ENCODE measurements at regions not wholly inside any gene's neighbourhood (a gene's known extent, or its start where the extent isn't known, plus 50 kb on each side); places are given as distances from the start of the nearest gene placed in this dataset.

GRCh38 chr10:58016614-58017013 lies 251.1 kb downstream of the IPMK start:
- H3K27me3 Mint-ChIP-seq, result no peaks in the 10 kb centered on the region
- H3K9me3 Mint-ChIP-seq, result no peaks in the 10 kb centered on the region
- no peak overlapping the region for H3K4me3 Mint-ChIP-seq
- no peak for DNase-seq (ENCODE audit: extremely low spot score, unreplicated experiment)
- no peaks in the 10 kb centered on the region for H3K4me1 Mint-ChIP-seq (ENCODE audit: unreplicated experiment)
- H3K27ac Mint-ChIP-seq, result no peak overlapping the region
- no peak for TF ChIP-seq CTCF (conservative IDR thresholded peaks at IDR 0.05)
- H3K36me3 Mint-ChIP-seq, result no peaks in the 10 kb centered on the region

- H3K4me3 Mint-ChIP-seq, result no peak overlapping the region
- no peak overlapping the region for H3K27ac Mint-ChIP-seq
- TF ChIP-seq CTCF (conservative IDR thresholded peaks at IDR 0.05), result no peak
- no peak for DNase-seq (ENCODE audit: extremely low spot score, unreplicated experiment)
- H3K36me3 Mint-ChIP-seq, result no peaks in the 10 kb centered on the region
- peaks cover 11% of the 10 kb centered on the region for H3K4me1 Mint-ChIP-seq (ENCODE audit: unreplicated experiment)
- H3K9me3 Mint-ChIP-seq, result no peaks in the 10 kb centered on the region
- no peaks in the 10 kb centered on the region for H3K27me3 Mint-ChIP-seq
Measured at GRCh38 chr10:58014436-58014835, 253.3 kb downstream of the IPMK start.

GRCh38 chr10:58013406-58013805 lies 254.3 kb downstream of the IPMK start:
- no peak overlapping the region for H3K27ac Mint-ChIP-seq
- H3K9me3 Mint-ChIP-seq, result no peaks in the 10 kb centered on the region
- H3K36me3 Mint-ChIP-seq, result no peaks in the 10 kb centered on the region
- no peak for DNase-seq (ENCODE audit: extremely low spot score, unreplicated experiment)
- H3K4me1 Mint-ChIP-seq (ENCODE audit: unreplicated experiment), result peaks cover 11% of the 10 kb centered on the region
- TF ChIP-seq CTCF (conservative IDR thresholded peaks at IDR 0.05), result no peak
- no peaks in the 10 kb centered on the region for H3K27me3 Mint-ChIP-seq
- no peak overlapping the region for H3K4me3 Mint-ChIP-seq

- Mint-ChIP-seq H3K9me3 (no peaks in the 10 kb centered on the region), H3K4me1 (ENCODE audit: unreplicated experiment) (peaks cover 11% of the 10 kb centered on the region), H3K27ac (no peak overlapping the region), H3K36me3 (no peaks in the 10 kb centered on the region), H3K27me3 (no peaks in the 10 kb centered on the region), H3K4me3 (no peak overlapping the region)
- DNase-seq (ENCODE audit: extremely low spot score, unreplicated experiment), result no peak
- no peak for TF ChIP-seq CTCF (conservative IDR thresholded peaks at IDR 0.05)
Measured at GRCh38 chr10:58010073-58010702, 257.5 kb downstream of the IPMK start.

GRCh38 chr10:58003945-58004344 lies 263.7 kb downstream of the IPMK start:
- no peaks in the 10 kb centered on the region for H3K9me3 Mint-ChIP-seq
- H3K36me3 Mint-ChIP-seq, result no peaks in the 10 kb centered on the region
- TF ChIP-seq CTCF (conservative IDR thresholded peaks at IDR 0.05), result no peak
- H3K27me3 Mint-ChIP-seq, result no peaks in the 10 kb centered on the region
- DNase-seq (ENCODE audit: extremely low spot score, unreplicated experiment), result no peak
- peaks cover 9% of the 10 kb centered on the region for H3K4me1 Mint-ChIP-seq (ENCODE audit: unreplicated experiment)
- H3K27ac Mint-ChIP-seq, result no peak overlapping the region
- no peak overlapping the region for H3K4me3 Mint-ChIP-seq

- Mint-ChIP-seq H3K4me3 (no peak overlapping the region), H3K27me3 (no peaks in the 10 kb centered on the region), H3K9me3 (no peaks in the 10 kb centered on the region), H3K4me1 (ENCODE audit: unreplicated experiment) (peaks cover 9% of the 10 kb centered on the region), H3K36me3 (no peaks in the 10 kb centered on the region), H3K27ac (no peak overlapping the region)
- DNase-seq (ENCODE audit: extremely low spot score, unreplicated experiment), result no peak
- TF ChIP-seq CTCF (conservative IDR thresholded peaks at IDR 0.05), result no peak
Measured at GRCh38 chr10:58001159-58001558, 266.5 kb downstream of the IPMK start.
